GM12891 (cell line): ENCODE measurements at regions not wholly inside any gene's neighbourhood (a gene's known extent, or its start where the extent isn't known, plus 50 kb on each side); places are given as distances from the start of the nearest gene placed in this dataset.

Source experiments
- POLR2A ChIP-seq: IDR thresholded peaks from 2 replicates; pipeline ENCODE4 v1.6.1; 2011; ENCODE audit warnings: low read depth, low read length, control low read depth
- POLR2AphosphoS5 ChIP-seq: IDR thresholded peaks from 2 replicates; pipeline ENCODE4 v1.6.1; 2011; ENCODE audit warnings: low read depth, low read length, control low read depth
- SPI1 ChIP-seq: IDR thresholded peaks from 2 replicates; pipeline ENCODE4 v1.6.1; 2011; ENCODE audit warnings: low read depth, low read length, control low read depth

DNA sequence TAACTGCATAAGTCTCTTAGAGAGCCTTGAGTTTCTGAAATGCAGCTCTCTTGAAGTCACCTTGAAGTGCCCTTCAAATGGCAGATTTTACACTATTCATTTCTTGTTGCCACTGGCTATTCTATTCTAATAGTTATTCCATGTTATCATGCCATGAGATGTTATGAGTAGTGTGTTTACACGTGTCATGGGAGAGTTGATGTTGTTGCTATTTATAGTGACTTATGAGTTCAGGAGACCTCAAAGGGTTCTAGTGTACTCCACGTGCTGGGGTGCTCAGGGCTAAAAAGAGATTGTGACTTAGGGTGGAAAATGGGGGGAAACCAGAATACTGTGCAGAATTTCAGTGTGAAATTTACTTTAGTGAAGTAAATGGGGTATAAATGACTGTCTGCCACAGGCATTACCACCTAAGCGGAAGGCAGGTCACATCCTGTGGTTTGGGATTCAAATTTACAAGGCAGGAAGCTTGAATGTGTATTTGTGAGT, 77.1 kb upstream of the SLC4A4 start:
- no peak for TF ChIP-seq SPI1
- no peak for TF ChIP-seq POLR2AphosphoS5
- no peak for TF ChIP-seq POLR2A
